A549 (cell line): ENCODE measurements at regions not wholly inside any gene's neighbourhood (a gene's known extent, or its start where the extent isn't known, plus 50 kb on each side); places are given as distances from the start of the nearest gene placed in this dataset.

Experiments
- ATAC-seq, 2 experiments: fragments of 200-7000 bp in 1 of 2; fragments of >200 bp in 1 of 2; cut with Nextera tagmentation in 1 of 2; cut with Tn5 transposase in 1 of 2; 3 replicates each; pipeline versions ENCODE4 v1.8.0 to v1.9.1; 2018 to 2020; ENCODE audit warnings: mild to moderate bottlenecking in 1 of 2, moderate library complexity in 1 of 2
- CTCF ChIA-PET: fragments of 300-600 bp; sonication (Branson Sonifier 250); formaldehyde crosslinking; extraction: SDS; loops from one replicate; lab custom pipeline; 2021; ENCODE audit warnings: antibody characterized with exemption, inconsistent platforms; lab: Yijun Ruan, JAX
- POLR2A ChIA-PET: fragments of 350-600 bp; formaldehyde crosslinking; extraction: SDS; loops from one replicate; lab custom pipeline; 2021; ENCODE audit warnings: antibody characterized with exemption, inconsistent platforms; lab: Yijun Ruan, JAX
- DNase-seq, 2 experiments: peaks; one replicate each; pipeline versions ENCODE4 v3.0.0 to v3.0.0-alpha.2; 2011 to 2016; ENCODE audit warnings: low read depth in 1 of 2, low spot score in 1 of 2
- FAIRE-seq: peaks from 2 replicates; lab custom pipeline; 2011; peaks lifted over from hg19 to GRCh38; lab: Jason Lieb, UNC
- H3K27ac ChIP-seq, 2 experiments: fragments of >200 bp; sonication (Bioruptor Twin); formaldehyde crosslinking; 3 replicates each; pipeline ENCODE4 v1.5.1; 2016 to 2017
- H3K4me1 ChIP-seq: fragments of >200 bp; sonication (Bioruptor Twin); formaldehyde crosslinking; 3 replicates; pipeline ENCODE4 v1.6.1; 2016
- H3K4me2 ChIP-seq: fragments of >200 bp; sonication (Bioruptor Twin); formaldehyde crosslinking; 3 replicates; pipeline ENCODE4 v1.6.1; 2016
- H3K4me3 ChIP-seq: fragments of >200 bp; sonication (Bioruptor Twin); formaldehyde crosslinking; 3 replicates; pipeline ENCODE4 v1.5.1; 2016
- H3K9me3 ChIP-seq: fragments of >200 bp; sonication (Bioruptor Twin); formaldehyde crosslinking; 3 replicates; pipeline ENCODE4 v1.6.1; 2016
- CBX2 ChIP-seq: fragments of 200-600 bp; sonication (generic); IDR thresholded peaks from 2 replicates; pipeline ENCODE4 v1.6.1; 2016; ENCODE audit warnings: low read depth, mild to moderate bottlenecking, borderline replicate concordance
- CBX8 ChIP-seq: fragments of 200-600 bp; sonication (generic); IDR thresholded peaks from 2 replicates; pipeline ENCODE4 v1.6.1; 2016
- CEBPB ChIP-seq, 2 experiments: fragments of >200 bp in 1 of 2; sonication (Bioruptor Twin) in 1 of 2; formaldehyde crosslinking in 1 of 2; IDR thresholded peaks; 2 replicates each; pipeline ENCODE4 v1.6.1; 2012 to 2016
- CHD2 ChIP-seq: fragments of 150-350 bp; IDR thresholded peaks from 2 replicates; pipeline ENCODE4 v1.6.1; 2014; ENCODE audit warnings: low read length; ENCODE audit not compliant: partially characterized antibody
- CHD4 ChIP-seq: fragments of 200-600 bp; sonication (generic); IDR thresholded peaks from 2 replicates; pipeline ENCODE4 v1.6.1; 2016; ENCODE audit warnings: antibody characterized with exemption, mild to moderate bottlenecking, borderline replicate concordance
- EP300 ChIP-seq, 2 experiments: fragments of >200 bp; sonication (Bioruptor Twin); formaldehyde crosslinking; IDR thresholded peaks; 2 replicates in 1 of 2; 3 replicates in 1 of 2; pipeline ENCODE4 v1.6.1; 2016 to 2017
- FOSB ChIP-seq: fragments of 250-450 bp; sonication (Bioruptor Pico); IDR thresholded peaks from 2 replicates; pipeline ENCODE4 v1.5.0; 2020; ENCODE audit warnings: mild to moderate bottlenecking, moderate library complexity
- GATA3 ChIP-seq: IDR thresholded peaks from 2 replicates; pipeline ENCODE4 v1.6.1; 2012; ENCODE audit warnings: borderline replicate concordance
- HDAC2 ChIP-seq: fragments of 200-600 bp; sonication (generic); IDR thresholded peaks from 2 replicates; pipeline ENCODE4 v1.6.1; 2016
- HES2 ChIP-seq: fragments of >200 bp; sonication (Bioruptor Twin); formaldehyde crosslinking; IDR thresholded peaks from 2 replicates; pipeline ENCODE4 v1.6.1; 2016
- HMGXB4 ChIP-seq: fragments of 250-450 bp; sonication (Bioruptor Pico); IDR thresholded peaks from 2 replicates; pipeline ENCODE4 v1.5.0; 2021; ENCODE audit warnings: mild to moderate bottlenecking, moderate library complexity, borderline replicate concordance
- HOXA7 ChIP-seq: fragments of 250-450 bp; sonication (Bioruptor Pico); IDR thresholded peaks from 2 replicates; pipeline ENCODE4 v1.5.0; 2020; ENCODE audit warnings: mild to moderate bottlenecking, moderate library complexity
- HOXB5 ChIP-seq: fragments of 250-450 bp; sonication (Bioruptor Pico); IDR thresholded peaks from 2 replicates; pipeline ENCODE4 v1.5.0; 2020; ENCODE audit warnings: mild to moderate bottlenecking, moderate library complexity
- KDM1A ChIP-seq: fragments of 200-600 bp; sonication (generic); IDR thresholded peaks from 2 replicates; pipeline ENCODE4 v1.6.1; 2016; ENCODE audit warnings: low read depth, mild to moderate bottlenecking
- MAFK ChIP-seq: fragments of 450-650 bp; IDR thresholded peaks from 2 replicates; pipeline ENCODE4 v1.6.1; 2014; ENCODE audit not compliant: partially characterized antibody
- MAX ChIP-seq: IDR thresholded peaks from 2 replicates; pipeline ENCODE4 v1.6.1; 2012
- MYC ChIP-seq: IDR thresholded peaks from 2 replicates; pipeline ENCODE4 v1.6.1; 2012; ENCODE audit warnings: mild to moderate bottlenecking, inconsistent platforms, low read length, improper control_type of control experiment, borderline replicate concordance
- NR3C1 ChIP-seq: fragments of >200 bp; sonication (Bioruptor Twin); formaldehyde crosslinking; IDR thresholded peaks from 3 replicates; pipeline ENCODE4 v1.6.1; 2017
- POLR2A ChIP-seq: IDR thresholded peaks from 2 replicates; pipeline ENCODE4 v1.6.1; 2012; ENCODE audit warnings: mild to moderate bottlenecking, low read length
- POLR2AphosphoS2 ChIP-seq: conservative IDR thresholded peaks from 2 replicates; pipeline ENCODE4 v1.6.1; 2012; ENCODE audit warnings: low read length, improper control_type of control experiment, inconsistent platforms
- RAD21 ChIP-seq, 2 experiments: fragments of >200 bp in 1 of 2; sonication (Bioruptor Twin) in 1 of 2; formaldehyde crosslinking in 1 of 2; IDR thresholded peaks in 1 of 2; conservative IDR thresholded peaks in 1 of 2; 2 replicates in 1 of 2; 3 replicates in 1 of 2; pipeline ENCODE4 v1.6.1; 2012 to 2018; ENCODE audit warnings: inconsistent platforms in 1 of 2
- RARB ChIP-seq: fragments of 250-450 bp; sonication (Bioruptor Pico); IDR thresholded peaks from 2 replicates; pipeline ENCODE4 v1.8.0; 2021; ENCODE audit warnings: mild to moderate bottlenecking, moderate library complexity
- RFX5 ChIP-seq: fragments of 450-650 bp; IDR thresholded peaks from 2 replicates; pipeline ENCODE4 v1.7.1; 2014; ENCODE audit warnings: antibody characterized with exemption, mild to moderate bottlenecking, moderate library complexity
- SMC3 ChIP-seq: fragments of >200 bp; sonication (Bioruptor Twin); formaldehyde crosslinking; IDR thresholded peaks from 3 replicates; pipeline ENCODE4 v1.6.1; 2018; ENCODE audit warnings: inconsistent platforms
- SREBF2 ChIP-seq: fragments of 450-650 bp; IDR thresholded peaks from 2 replicates; pipeline ENCODE4 v1.6.1; 2014; ENCODE audit warnings: mild to moderate bottlenecking, moderate library complexity
- ZFP36 ChIP-seq: fragments of 450-650 bp; IDR thresholded peaks from 2 replicates; pipeline ENCODE4 v1.6.1; 2014; ENCODE audit warnings: borderline replicate concordance; ENCODE audit not compliant: partially characterized antibody
- ZNF302 ChIP-seq: fragments of 250-450 bp; sonication (Bioruptor Pico); IDR thresholded peaks from 2 replicates; pipeline ENCODE4 v1.9.0; 2021; ENCODE audit warnings: inconsistent platforms, mild to moderate bottlenecking, moderate library complexity
- WGBS: methylation state at CpG from one replicate; pipeline ENCODE4 v1.1.6; 2017; ENCODE audit errors: missing lambda C conversion rate; 5-methylcytosine and 5-hydroxymethylcytosine counted together

GRCh38 chr9:90726215-90726614 lies 75.4 kb upstream of the SYK start:
- ATAC-seq (no peak), FAIRE-seq (no peak)
- Histone ChIP-seq H3K27ac (no peak overlapping the region), H3K9me3 (no peaks in the 10 kb centered on the region), H3K4me3 (no peak overlapping the region), H3K4me1 (no peaks in the 10 kb centered on the region)
- WGBS, result 6% methylated on average over 5 of the region's 5 CpGs
- CTCF ChIA-PET, result interaction anchor here (0.9 to 1.6 kb wide), 3 partner anchors 10 to 501 kb away, joined by 3 read pairs; no protein-coding TSS in a partner anchor
- TF ChIP-seq RAD21 (conservative IDR thresholded peaks at IDR 0.05 in 1 of 2, IDR thresholded peaks at IDR 0.05 in 1 of 2) (peak in 1 of 2 experiments; percentile 8; a peak in 1 of 5 replicates), POLR2AphosphoS2 (no peak)
- TF ChIP-seq, all 56 proteins: peak for 1
- DNase-seq, result no peak
- H3K4me2 ChIP-seq, result no peak overlapping the region
- POLR2A ChIA-PET, result no interaction called here

GRCh38 chr9:90724880-90725279 lies 76.7 kb upstream of the SYK start:
- Histone ChIP-seq H3K9me3 (no peaks in the 10 kb centered on the region), H3K4me2 (no peak overlapping the region), H3K4me3 (no peak overlapping the region), H3K27ac (no peak overlapping the region), H3K4me1 (no peaks in the 10 kb centered on the region)
- DNase-seq (no peak), ATAC-seq (no peak), FAIRE-seq (no peak)
- no peak for TF ChIP-seq FOSB (CRISPR knock-in tag)
- 46% methylated on average over 7 of the region's 7 CpGs for WGBS
- ChIA-PET CTCF (interaction anchor here (1.6 kb wide), 1 partner anchor 9 kb away, joined by 3 read pairs; no protein-coding TSS in a partner anchor), POLR2A (no interaction called here)

- H3K4me2 ChIP-seq, result no peak overlapping the region
- ChIA-PET POLR2A (no interaction called here), CTCF (no interaction called here)
- H3K4me1 ChIP-seq, result no peaks in the 10 kb centered on the region
- 21% methylated on average over 7 of the region's 7 CpGs for whole genome bisulfite sequencing
- H3K27ac ChIP-seq, result no peak overlapping the region
- FAIRE-seq (no peak), DNase-seq (no peak), ATAC-seq (no peak)
- TF ChIP-seq ZFP36 (no peak), HES2 (no peak), MYC (no peak), POLR2AphosphoS2 (no peak), HOXA7 (CRISPR knock-in tag) (no peak), CHD4 (no peak), GATA3 (no peak), RFX5 (no peak), SMC3 (no peak)
- no peak overlapping the region for H3K4me3 ChIP-seq
- no peaks in the 10 kb centered on the region for H3K9me3 ChIP-seq
These were observed 77.5 kb upstream of the SYK start for GRCh38 chr9:90724112-90724511.

GRCh38 chr9:90722071-90722470 lies 79.4 kb upstream of the DIRAS2 start:
- Histone ChIP-seq H3K4me2 (no peak overlapping the region), H3K4me1 (no peaks in the 10 kb centered on the region), H3K9me3 (no peaks in the 10 kb centered on the region), H3K4me3 (no peak overlapping the region), H3K27ac (no peak overlapping the region)
- POLR2A ChIA-PET, result no interaction called here
- no peak for FAIRE-seq
- DNase-seq, result no peak
- ATAC-seq, result no peak
- CTCF ChIA-PET, result interaction anchor here (1.1 to 1.6 kb wide), 2 partner anchors 495 to 619 kb away, joined by 3 to 5 read pairs; no protein-coding TSS in a partner anchor
- TF ChIP-seq MYC (no peak), RFX5 (no peak), MAX (no peak), MAFK (no peak)
- TF ChIP-seq, all 56 proteins: peak for 0
- 11% methylated on average over 3 of the region's 3 CpGs for WGBS

GRCh38 chr9:90720621-90721265 lies 78.1 kb upstream of the DIRAS2 start:
- Histone ChIP-seq H3K9me3 (no peaks in the 10 kb centered on the region), H3K27ac (no peak overlapping the region), H3K4me2 (no peak overlapping the region), H3K4me1 (no peaks in the 10 kb centered on the region), H3K4me3 (no peak overlapping the region)
- ChIA-PET POLR2A (no interaction called here), CTCF (interaction anchor here (0.6 to 1.6 kb wide), 4 partner anchors 35 to 1186 kb away, joined by 3 to 5 read pairs (median 3); no protein-coding TSS in a partner anchor)
- no peak for FAIRE-seq
- DNase-seq, result no peak
- ATAC-seq, result no peak
- 7% methylated on average over 2 of the region's 2 CpGs for WGBS
- no peak for TF ChIP-seq POLR2A
- no peak for TF ChIP-seq SREBF2
- TF ChIP-seq POLR2AphosphoS2, result no peak
- TF ChIP-seq KDM1A, result no peak
- TF ChIP-seq MYC, result no peak
- TF ChIP-seq SMC3, result no peak
- TF ChIP-seq CEBPB (IDR thresholded peaks at IDR 0.05), result no peak
- TF ChIP-seq HOXB5 (CRISPR knock-in tag), result no peak
- TF ChIP-seq RARB (CRISPR knock-in tag), result no peak
- no peak for TF ChIP-seq EP300 (IDR thresholded peaks at IDR 0.05)
- no peak for TF ChIP-seq CBX2
- TF ChIP-seq HDAC2, result no peak
- no peak for TF ChIP-seq CHD2
- TF ChIP-seq CBX8, result no peak
- TF ChIP-seq HMGXB4 (CRISPR knock-in tag), result no peak
- no peak for TF ChIP-seq RAD21 (conservative IDR thresholded peaks at IDR 0.05 in 1 of 2, IDR thresholded peaks at IDR 0.05 in 1 of 2)
- no peak for TF ChIP-seq RFX5
- no peak for TF ChIP-seq ZNF302 (CRISPR knock-in tag)
- no peak for TF ChIP-seq NR3C1
